CD1c-positive myeloid dendritic cell (primary cell): ENCODE measurements at regions not wholly inside any gene's neighbourhood (a gene's known extent, or its start where the extent isn't known, plus 50 kb on each side); places are given as distances from the start of the nearest gene placed in this dataset.
A peak's percentile ranks its signal among the peaks of the same experiment; 100 is the strongest.
"Not testable (repeated sequence)": the region's sequence is repeated elsewhere in the genome, so short reads cannot be mapped to it uniquely, and the experiment has no call there.

ENCODE experiments used
- DNase-seq: peaks from one replicate; pipeline ENCODE4 v3.0.0-alpha.2; 2016; ENCODE audit errors: extremely low spot score

DNA sequence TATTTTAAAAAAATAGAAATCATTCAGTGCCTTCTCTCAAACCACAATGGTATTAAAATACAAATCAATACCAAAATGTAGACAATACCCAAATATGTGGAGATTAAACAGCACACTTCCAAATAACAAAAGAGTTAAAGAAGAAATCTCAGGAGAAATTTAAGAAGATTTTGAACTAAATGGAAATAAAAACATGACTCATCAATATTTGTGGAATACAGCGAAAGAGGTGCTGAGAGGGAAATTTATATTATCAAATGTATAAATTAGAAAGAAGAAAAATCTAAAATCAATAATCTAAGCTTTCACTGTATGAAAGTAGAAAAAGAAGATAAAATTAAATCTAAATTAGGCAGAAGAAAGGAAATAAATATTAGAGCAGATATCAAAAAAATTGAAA, 233.1 kb downstream of the RPIA start:
- DNase-seq: no peak

DNA sequence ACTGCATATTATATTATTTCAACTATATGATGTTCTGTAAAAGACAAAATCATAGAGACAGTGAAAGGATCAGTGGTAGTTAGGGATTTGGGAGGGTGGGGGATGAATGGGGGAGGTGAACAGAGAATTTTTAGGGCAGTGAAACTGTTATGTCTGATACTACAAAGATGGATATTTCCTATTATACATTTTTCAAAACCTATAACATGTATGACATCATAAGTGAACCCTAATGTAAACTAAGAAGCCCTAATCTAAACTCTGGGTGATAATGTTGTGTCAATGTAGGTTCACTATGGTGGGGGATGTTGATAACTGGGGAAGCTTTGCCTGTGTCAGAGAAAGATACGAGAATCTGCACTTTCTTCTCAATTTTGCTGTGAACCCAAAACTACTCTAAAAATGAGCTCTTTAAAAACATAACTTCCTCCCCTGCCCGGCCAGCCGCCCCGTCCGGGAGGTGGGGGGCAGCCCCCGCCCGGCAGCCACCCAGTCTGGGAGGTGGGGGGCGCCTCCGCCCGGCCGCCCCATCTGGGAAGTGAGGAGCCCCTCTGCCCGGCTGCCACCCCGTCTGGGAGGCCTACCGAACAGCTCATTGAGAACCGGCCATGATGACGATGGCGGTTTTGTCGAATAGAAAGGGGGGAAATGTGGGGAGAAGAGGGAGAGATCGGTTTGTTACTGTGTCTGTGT, 234.4 kb downstream of the RPIA start:
- no peak for DNase-seq

- DNase-seq: no peak
Measured at GRCh38 chr2:88927128-88927527, 235.7 kb downstream of the RPIA start.

GRCh38 chr2:88930659-88931058, 239.2 kb downstream of the RPIA start:
- DNase-seq: no peak

DNA sequence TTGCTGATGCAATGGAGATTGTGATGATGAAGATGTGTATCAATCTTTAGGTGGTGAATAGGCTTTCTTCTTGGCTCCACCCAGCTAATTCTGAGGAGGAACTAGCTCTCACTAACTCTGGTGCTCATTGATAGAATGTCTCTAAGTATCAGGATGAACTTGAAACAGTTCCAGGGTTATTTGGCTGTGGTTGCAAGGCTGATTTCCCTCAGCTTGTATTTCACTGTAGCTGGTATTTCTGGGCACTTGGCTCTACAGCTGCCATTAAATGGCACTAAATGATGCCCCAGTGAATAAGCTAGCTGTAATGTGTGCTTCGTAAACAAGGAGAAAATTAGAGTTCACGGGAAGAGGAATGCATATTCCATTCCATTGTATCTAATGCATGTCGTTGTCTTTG, 241.2 kb downstream of the RPIA start:
- DNase-seq: no peak

DNA sequence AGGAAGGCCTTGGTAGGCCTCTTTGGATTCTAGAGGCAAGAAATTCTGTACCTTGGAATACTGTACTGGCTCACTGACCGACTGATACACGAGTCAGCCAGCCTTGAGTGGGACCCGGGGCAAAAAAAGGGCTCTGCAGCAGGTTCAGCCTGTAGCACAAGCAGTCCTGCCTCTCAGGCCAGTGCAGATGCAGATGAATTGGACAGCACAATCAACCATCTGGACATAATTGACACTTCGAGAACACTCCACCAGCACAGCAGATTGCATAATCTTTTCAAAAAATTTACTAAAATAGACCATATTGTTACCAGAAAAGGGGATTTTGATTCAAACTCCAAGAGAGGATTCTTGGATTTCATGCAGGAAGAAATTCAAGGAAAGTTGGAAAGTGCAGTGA, 241.6 kb downstream of the RPIA start:
- DNase-seq: no peak

DNA sequence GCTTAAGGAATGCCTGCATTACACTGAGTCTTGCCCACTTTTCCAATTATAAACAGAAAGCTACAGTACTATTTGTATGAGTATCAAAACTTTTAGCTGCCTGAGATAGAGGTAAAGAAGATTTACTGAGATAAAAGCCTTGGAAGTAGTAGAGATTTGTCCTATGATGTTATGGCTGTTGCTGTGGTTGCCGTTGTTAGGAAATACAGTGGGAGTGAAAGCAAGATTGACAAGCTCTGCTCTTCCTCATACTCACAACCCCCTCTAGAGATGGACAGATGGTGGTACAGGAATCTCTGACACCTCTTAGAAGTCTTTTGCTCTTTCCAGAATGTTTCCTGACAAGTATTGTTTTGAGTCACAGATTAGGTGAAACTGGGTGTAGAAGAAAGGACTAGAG, 242.5 kb downstream of the RPIA start:
- peak; percentile 24 for DNase-seq

- DNase-seq: peak; percentile 11
Measured at GRCh38 chr2:88941178-88941577, 249.7 kb downstream of the RPIA start.

DNA sequence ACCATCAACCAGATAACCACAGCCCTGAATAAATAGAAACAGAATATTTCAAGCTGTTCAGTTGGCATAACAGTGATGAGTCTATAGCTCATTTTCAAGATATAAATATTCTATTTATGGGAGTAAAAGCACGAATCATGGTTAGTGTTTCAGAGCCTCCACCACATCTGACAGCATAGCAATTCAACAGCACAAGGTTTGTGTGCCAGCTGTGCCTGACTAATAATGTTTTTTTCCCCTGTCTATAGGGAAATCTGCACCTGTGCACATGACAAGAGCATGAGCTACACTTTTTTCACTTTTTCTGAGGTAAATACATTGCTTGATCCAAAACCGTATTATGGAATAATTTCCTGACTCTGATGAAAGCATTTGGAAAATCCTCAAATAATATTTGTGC, 251.3 kb downstream of the RPIA start:
- DNase-seq: no peak

DNA sequence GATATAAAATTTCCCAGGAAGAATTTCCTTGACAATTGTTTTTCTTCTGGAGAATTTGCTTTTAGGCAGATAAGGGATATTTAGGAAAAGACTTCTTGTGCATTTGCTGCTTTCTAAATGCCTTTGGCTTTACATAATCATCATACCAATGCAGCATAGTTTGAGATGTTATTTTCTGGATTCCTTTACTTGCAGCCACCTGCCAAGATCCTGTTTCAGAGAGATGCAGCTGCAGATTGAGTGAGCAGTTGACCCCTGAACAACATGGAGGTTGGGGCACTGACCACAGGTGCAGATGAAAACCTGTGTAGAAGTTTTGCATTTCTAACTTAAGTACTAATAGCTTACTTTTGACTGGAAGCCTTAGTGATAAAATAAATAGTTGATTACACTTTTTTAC, 257.9 kb downstream of the RPIA start:
- DNase-seq: no peak

GRCh38 chr2:88950010-88950409, 258.5 kb downstream of the RPIA start:
- DNase-seq: no peak

DNA sequence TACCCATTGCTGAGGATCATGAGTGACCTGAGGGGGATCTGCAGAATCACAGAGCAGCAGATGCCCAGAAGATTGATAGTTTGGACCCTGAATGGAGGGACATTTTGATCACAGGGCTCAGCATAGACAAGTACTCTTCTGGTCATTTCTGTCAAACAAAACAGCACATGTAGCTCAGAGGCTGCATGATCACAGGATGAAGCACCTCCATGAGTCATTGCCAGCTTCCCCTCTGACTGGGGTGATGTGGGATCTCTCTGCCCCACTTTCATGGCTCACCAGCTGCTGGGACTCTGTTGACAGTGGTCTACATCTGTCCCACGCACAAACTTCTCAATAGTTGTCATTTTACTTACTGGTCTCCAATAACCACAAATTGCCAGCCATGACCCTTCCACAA, 264.1 kb downstream of the RPIA start:
- DNase-seq: no peak

DNA sequence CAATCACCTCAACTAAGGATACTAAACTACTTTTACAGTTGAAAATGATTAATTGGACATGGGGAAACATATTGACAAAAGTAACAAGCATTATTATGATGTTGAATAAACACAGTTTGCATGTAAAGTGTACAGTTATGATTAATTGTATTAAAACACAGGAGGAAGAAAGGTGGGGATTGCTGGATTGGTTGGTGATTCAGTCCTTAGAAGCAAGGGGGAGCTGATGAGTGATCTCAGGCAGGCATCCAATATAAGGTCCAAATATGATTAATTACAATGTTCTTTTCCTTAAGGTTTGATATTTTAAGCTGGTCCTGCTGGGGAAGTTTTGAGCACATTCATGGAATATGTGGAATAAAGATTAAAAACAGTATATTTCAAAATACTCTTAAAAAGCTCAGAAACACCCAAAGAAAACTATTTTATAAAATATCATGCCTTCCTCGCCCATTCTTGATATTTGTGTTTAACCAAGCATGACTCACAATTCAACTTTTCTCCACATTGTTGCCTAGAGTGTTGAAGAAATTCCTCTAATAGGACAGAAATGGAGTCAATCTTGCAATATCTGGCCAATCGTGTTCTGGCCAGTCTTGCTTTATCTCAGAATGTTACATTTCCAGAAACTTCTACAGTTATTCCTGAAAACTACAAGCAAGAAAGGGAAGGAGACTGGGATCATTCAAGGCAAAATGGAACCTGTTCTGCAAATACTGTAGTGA, 268.2 kb downstream of the RPIA start:
- no peak for DNase-seq

DNA sequence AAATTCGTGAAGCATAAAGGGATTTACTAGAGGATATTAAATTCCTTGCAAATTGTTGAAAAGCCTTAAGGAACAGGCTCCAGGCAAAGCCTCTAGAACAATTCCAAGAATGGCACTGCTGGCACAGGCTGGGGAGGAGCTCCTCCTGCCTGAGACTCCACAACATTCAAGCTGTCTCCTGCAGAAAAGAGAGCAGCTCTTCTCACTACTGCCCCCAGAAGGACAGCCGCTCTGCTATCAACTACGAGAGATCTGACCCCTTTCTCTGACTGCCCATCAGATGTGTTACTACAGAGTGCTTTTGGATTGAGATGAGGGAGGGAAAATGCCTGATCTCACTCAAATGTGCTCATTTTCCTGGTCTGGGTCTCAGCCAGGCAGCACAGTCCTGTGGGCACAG, 269.9 kb downstream of the RPIA start:
- not testable (repeated sequence) for DNase-seq

- DNase-seq: no peak
Measured at GRCh38 chr2:88967844-88968243, 276.4 kb downstream of the RPIA start.

DNA sequence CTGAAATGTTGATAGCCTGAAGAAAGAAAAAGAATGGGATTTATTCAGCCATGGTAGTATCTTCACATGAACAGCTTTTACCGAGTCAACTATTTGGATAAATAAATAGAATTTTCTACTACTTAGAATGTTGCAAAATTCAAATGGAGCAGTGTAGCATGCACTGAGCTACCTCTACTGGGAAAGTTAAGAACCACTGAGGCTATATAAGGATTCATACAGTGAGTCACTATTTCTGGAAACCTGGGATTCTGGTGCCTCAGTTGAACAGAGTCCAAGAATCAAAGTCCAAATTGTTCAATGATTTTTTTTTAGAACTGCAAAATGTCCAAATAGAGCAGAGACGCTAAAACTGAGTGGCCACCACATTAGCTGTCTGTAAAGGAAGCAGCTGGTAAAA, 286.5 kb downstream of the RPIA start:
- DNase-seq: not testable (repeated sequence)

- not testable (repeated sequence) for DNase-seq
Measured at GRCh38 chr2:88978446-88978845, 287.0 kb downstream of the RPIA start.

- not testable (repeated sequence) for DNase-seq
Measured at GRCh38 chr2:88984079-88984478, 292.6 kb downstream of the RPIA start.

- not testable (repeated sequence) for DNase-seq
Measured at GRCh38 chr2:88986721-88987330, 295.4 kb downstream of the RPIA start.

DNA sequence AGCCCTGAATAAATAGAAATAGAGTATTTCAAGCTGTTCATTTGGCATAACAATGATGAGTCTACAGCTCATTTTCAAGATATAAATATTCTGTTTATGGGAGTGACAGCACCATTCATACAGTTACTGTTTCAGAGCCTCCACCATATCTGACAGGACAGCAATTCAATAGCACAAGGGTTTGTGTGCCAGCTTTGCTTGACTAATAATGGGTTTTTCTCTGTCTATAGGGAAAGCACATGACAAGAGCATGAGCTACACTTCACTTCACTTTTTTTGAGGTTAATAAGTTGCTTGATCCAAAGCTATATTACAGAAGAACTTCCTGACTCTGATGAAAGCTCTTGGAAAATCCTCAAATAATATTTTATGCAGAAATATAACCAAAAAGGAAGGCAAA, 297.1 kb downstream of the RPIA start:
- not testable (repeated sequence) for DNase-seq

DNA sequence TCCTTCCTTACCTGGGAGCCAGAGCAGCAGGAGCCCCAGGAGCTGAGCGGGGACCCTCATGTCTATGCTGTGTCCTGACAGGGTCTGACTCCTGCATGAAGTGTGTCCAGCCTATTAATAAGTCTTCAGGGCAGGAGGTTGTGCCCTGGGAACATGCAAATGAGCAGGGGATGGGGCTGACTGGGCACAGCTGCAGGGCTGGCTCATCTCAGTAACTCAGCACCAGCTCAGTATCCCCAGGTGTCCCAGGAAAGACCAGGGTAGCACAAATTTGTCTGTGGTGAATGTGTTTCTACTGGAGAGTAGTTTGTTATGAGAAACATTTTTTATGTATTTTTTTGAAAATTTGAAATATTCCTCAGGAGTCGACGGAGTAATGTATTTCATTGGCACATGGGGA, 301.3 kb downstream of the RPIA start:
- not testable (repeated sequence) for DNase-seq

- DNase-seq: not testable (repeated sequence)
Measured at GRCh38 chr2:88994856-88995255, 303.4 kb downstream of the RPIA start.

GRCh38 chr2:88996588-88996987, 305.1 kb downstream of the RPIA start:
- DNase-seq: not testable (repeated sequence)
